Astrocyte (in vitro differentiated cells and primary cell): ENCODE measurements at regions not wholly inside any gene's neighbourhood (a gene's known extent, or its start where the extent isn't known, plus 50 kb on each side); places are given as distances from the start of the nearest gene placed in this dataset.

Experiments used
- EZH2 ChIP-seq: IDR thresholded peaks from 2 replicates; pipeline ENCODE4 v1.6.1; 2012; ENCODE audit warnings: mild to moderate bottlenecking, low read length, inconsistent platforms; ENCODE audit not compliant: insufficient read depth
- TF ChIP-seq, protein P1 (sequence below): IDR thresholded peaks from 2 replicates; pipeline ENCODE4 v1.5.1; 2011; ENCODE audit warnings: low read depth, mild to moderate bottlenecking, inconsistent platforms, low read length, moderate library complexity; ENCODE audit not compliant: insufficient read depth

DNA sequence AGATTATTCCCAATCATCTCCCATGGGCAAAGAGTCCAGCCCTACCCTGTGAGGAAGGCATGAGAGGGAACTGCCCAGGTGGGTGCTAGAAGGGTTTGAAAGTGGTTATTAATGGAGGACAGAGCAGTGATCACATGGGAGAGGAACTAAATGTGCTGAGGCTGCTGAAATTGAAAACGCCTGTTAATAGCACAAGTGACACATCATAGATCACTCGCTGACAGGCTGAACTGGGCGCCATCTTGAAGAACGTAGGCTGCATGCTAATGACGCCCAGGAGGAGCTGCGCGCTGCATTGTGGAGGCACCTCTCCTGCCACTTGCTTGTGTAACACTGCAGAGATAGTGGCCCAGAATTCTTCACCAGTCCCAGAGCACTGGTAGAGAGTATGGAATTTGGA, 182.9 kb downstream of the KCNA5 start:
- TF ChIP-seq, protein P1, sequence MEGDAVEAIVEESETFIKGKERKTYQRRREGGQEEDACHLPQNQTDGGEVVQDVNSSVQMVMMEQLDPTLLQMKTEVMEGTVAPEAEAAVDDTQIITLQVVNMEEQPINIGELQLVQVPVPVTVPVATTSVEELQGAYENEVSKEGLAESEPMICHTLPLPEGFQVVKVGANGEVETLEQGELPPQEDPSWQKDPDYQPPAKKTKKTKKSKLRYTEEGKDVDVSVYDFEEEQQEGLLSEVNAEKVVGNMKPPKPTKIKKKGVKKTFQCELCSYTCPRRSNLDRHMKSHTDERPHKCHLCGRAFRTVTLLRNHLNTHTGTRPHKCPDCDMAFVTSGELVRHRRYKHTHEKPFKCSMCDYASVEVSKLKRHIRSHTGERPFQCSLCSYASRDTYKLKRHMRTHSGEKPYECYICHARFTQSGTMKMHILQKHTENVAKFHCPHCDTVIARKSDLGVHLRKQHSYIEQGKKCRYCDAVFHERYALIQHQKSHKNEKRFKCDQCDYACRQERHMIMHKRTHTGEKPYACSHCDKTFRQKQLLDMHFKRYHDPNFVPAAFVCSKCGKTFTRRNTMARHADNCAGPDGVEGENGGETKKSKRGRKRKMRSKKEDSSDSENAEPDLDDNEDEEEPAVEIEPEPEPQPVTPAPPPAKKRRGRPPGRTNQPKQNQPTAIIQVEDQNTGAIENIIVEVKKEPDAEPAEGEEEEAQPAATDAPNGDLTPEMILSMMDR = no peak
- no peak for TF ChIP-seq EZH2
